K562 (cell line): ENCODE measurements at regions not wholly inside any gene's neighbourhood (a gene's known extent, or its start where the extent isn't known, plus 50 kb on each side); places are given as distances from the start of the nearest gene placed in this dataset.

Source experiments
- ATAC-seq: fragments of 200-7000 bp; cut with Tn5 transposase; 3 replicates; pipeline ENCODE4 v1.9.1; 2020; ENCODE audit warnings: moderate library complexity
- BruUV-seq: library from RNA; stranded (reverse); fragments of 400-500 nt; replicated peaks from 2 replicates; lab custom pipeline; 2021; lab: Mats Ljungman, UMichigan
- CTCF ChIA-PET: fragments of 300-600 bp; formaldehyde crosslinking; extraction: SDS; loops from one replicate; lab custom pipeline; 2021; ENCODE audit warnings: low intra/inter-chr PET ratio; lab: Yijun Ruan, JAX
- POLR2A ChIA-PET: fragments of 300-600, 350-650 bp; sonication (Branson Sonifier 250); formaldehyde crosslinking; extraction: SDS; loops from one replicate; lab custom pipeline; 2021; ENCODE audit warnings: antibody characterized with exemption, inconsistent platforms; lab: Yijun Ruan, JAX
- DNase-seq, 4 experiments: peaks; one replicate each; pipeline versions ENCODE4 v3.0.0 to v3.0.0-alpha.2; 2011 to 2018; ENCODE audit warnings: low spot score in 3 of 4, mixed read lengths in 3 of 4; ENCODE audit errors: extremely low read depth in 1 of 4
- FAIRE-seq: peaks from 2 replicates; lab custom pipeline; 2011; peaks lifted over from hg19 to GRCh38; lab: Jason Lieb, UNC
- H2AFZ ChIP-seq: 2 replicates; pipeline ENCODE4 v1.6.0; 2011; ENCODE audit warnings: low read depth, low read length, control low read depth, inconsistent platforms
- H3K27ac ChIP-seq: fragments of 200-600 bp; 3 replicates; pipeline ENCODE4 v1.8.0; 2011; ENCODE audit warnings: low read depth, mild to moderate bottlenecking, control low read depth, inconsistent platforms, low read length, moderate library complexity, mixed read lengths; ENCODE audit errors: extremely low read depth
- H3K27me3 ChIP-seq, 2 experiments: fragments of 300-600 bp in 1 of 2; 2 replicates in 1 of 2; 3 replicates in 1 of 2; pipeline versions ENCODE4 v1.6.0 to v1.8.0; 2011; ENCODE audit warnings: inconsistent platforms in 2 of 2, low read length in 2 of 2, mild to moderate bottlenecking in 1 of 2, mixed read lengths in 1 of 2, moderate library complexity in 1 of 2; ENCODE audit not compliant: control insufficient read depth in 2 of 2, insufficient read depth in 2 of 2
- H3K36me3 ChIP-seq: fragments of 300-600 bp; 3 replicates; pipeline ENCODE4 v1.8.0; 2011; ENCODE audit warnings: mild to moderate bottlenecking, low read length, inconsistent platforms; ENCODE audit not compliant: control insufficient read depth, insufficient read depth
- H3K4me1 ChIP-seq, 2 experiments: fragments of 200-600 bp in 1 of 2; replicated peaks in 1 of 2; 2 replicates in 1 of 2; 3 replicates in 1 of 2; pipeline versions ENCODE4 v1.5.1 to v1.8.0; 2011; ENCODE audit warnings: inconsistent platforms in 2 of 2, low read length in 2 of 2, mild to moderate bottlenecking in 1 of 2, mixed read lengths in 1 of 2, moderate library complexity in 1 of 2; ENCODE audit not compliant: control insufficient read depth in 2 of 2, insufficient read depth in 2 of 2
- H3K4me2 ChIP-seq: 2 replicates; pipeline ENCODE4 v1.6.1; 2011; ENCODE audit warnings: low read length, control low read depth, inconsistent platforms, mixed read lengths; ENCODE audit not compliant: insufficient read depth
- H3K4me3 ChIP-seq: fragments of 200-600 bp; sonication (generic), shearing (Covaris generic); 2 replicates; pipeline ENCODE4 v1.5.1; 2016; ENCODE audit warnings: control low read depth, inconsistent platforms
- H3K79me2 ChIP-seq: fragments of 200-600 bp; 3 replicates; pipeline ENCODE4 v1.8.0; 2011; ENCODE audit warnings: low read length, inconsistent platforms; ENCODE audit not compliant: control insufficient read depth, insufficient read depth
- H3K9ac ChIP-seq, 2 experiments: 2 replicates each; pipeline versions ENCODE4 v1.6.0 to v1.6.1; 2011; ENCODE audit warnings: low read depth in 2 of 2, low read length in 2 of 2, control low read depth in 1 of 2, inconsistent platforms in 1 of 2, mild to moderate bottlenecking in 1 of 2, mixed read lengths in 1 of 2; ENCODE audit not compliant: insufficient read depth in 1 of 2
- H3K9me1 ChIP-seq: one replicate; pipeline ENCODE4 v1.6.0; 2011; ENCODE audit warnings: inconsistent platforms, mild to moderate bottlenecking, low read length, moderate library complexity; ENCODE audit not compliant: control insufficient read depth, insufficient read depth
- H3K9me3 ChIP-seq: replicated peaks from 2 replicates; pipeline ENCODE4 v1.5.1; 2011; ENCODE audit warnings: low read depth, low read length, inconsistent platforms; ENCODE audit not compliant: control insufficient read depth, insufficient read depth
- H4K20me1 ChIP-seq: replicated peaks from 2 replicates; pipeline ENCODE4 v1.6.1; 2011; ENCODE audit warnings: low read length, inconsistent platforms, mixed read lengths; ENCODE audit not compliant: control insufficient read depth, insufficient read depth
- CHD4 ChIP-seq: fragments of 200-600 bp; sonication (generic); IDR thresholded peaks from 3 replicates; pipeline ENCODE4 v1.6.1; 2012; ENCODE audit warnings: low read depth, mild to moderate bottlenecking, mixed read lengths, low read length, inconsistent platforms; ENCODE audit not compliant: insufficient read depth, insufficient replicate concordance, poor library complexity, severe bottlenecking
- KLF10 ChIP-seq: fragments of 250-450 bp; sonication (Bioruptor Pico); IDR thresholded peaks from 2 replicates; pipeline ENCODE4 v1.6.1; 2021; ENCODE audit warnings: matching md5 sums
- MCM2 ChIP-seq: fragments of 450-650 bp; IDR thresholded peaks from 2 replicates; pipeline ENCODE4 v1.6.1; 2017; ENCODE audit warnings: low read depth, mild to moderate bottlenecking
- ZNF121 ChIP-seq: sonication (generic); formaldehyde crosslinking; conservative IDR thresholded peaks from 2 replicates; pipeline ENCODE4 v1.8.0; 2022; ENCODE audit warnings: missing genetic modification reagents
- ZNF212 ChIP-seq: fragments of 450-650 bp; formaldehyde crosslinking; IDR thresholded peaks from 2 replicates; pipeline ENCODE4 v1.4.0; 2020; ENCODE audit warnings: mild to moderate bottlenecking
- ZNF431 ChIP-seq: sonication (generic); formaldehyde crosslinking; IDR thresholded peaks from 2 replicates; pipeline ENCODE4 v1.8.0; 2022; ENCODE audit warnings: mild to moderate bottlenecking, missing genetic modification reagents
- WGBS: fragments of 100-300 bp; shearing (Covaris generic); methylation state at CpG from one replicate; pipeline ENCODE4 v1.1.6; 2016; ENCODE audit warnings: low coverage, mixed read lengths; ENCODE audit not compliant: insufficient coverage; ENCODE audit errors: missing lambda C conversion rate; 5-methylcytosine and 5-hydroxymethylcytosine counted together
- in situ Hi-C: fragments of 300-500 bp; cut with MboI; formaldehyde crosslinking; loops from 4 replicates; pipeline ENCODE4 v1.15.0; 2018; ENCODE audit warnings: inconsistent platforms, mixed read lengths
- intact Hi-C: fragments of 100-400 bp; cut with micrococcal nuclease; formaldehyde crosslinking; loops from 2 replicates; pipeline ENCODE4 v1.14.2; 2022
- TF ChIP-seq, protein P1 (sequence below): fragments of 250-450 bp; sonication (Bioruptor Pico); IDR thresholded peaks from 2 replicates; pipeline ENCODE4 v1.5.1; 2021; ENCODE audit warnings: mild to moderate bottlenecking

DNA sequence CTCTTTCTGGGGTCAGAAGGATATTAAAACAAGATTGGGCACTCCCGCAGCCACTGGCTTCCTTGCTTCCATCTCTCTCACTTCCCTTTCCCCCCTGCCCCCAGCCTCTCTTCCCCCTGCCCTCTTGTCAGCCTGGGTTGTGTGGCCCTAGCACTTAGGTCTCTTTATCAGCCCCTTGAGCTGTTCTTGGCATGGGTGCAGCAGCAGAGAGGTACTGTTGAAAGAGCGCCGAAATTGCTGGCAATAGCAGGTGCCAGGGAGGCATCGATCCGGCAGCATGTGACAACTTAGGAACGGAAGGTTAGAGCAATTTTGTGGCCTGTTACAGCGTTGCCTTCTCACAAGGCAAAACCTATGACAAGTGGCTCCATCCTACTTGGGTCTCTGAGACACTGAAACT is 333.1 kb upstream of the IGFBP7 start:
- in situ Hi-C loops, result no loop called here
- no TSS peak for BruUV-seq
- H4K20me1 ChIP-seq, result no peaks in the 10 kb centered on the region
- ATAC-seq (no peak), FAIRE-seq (no peak), DNase-seq (no peak)
- ChIA-PET POLR2A (no interaction called here), CTCF (no interaction called here)
- H3K4me3 ChIP-seq, result no peak overlapping the region
- no peaks in the 10 kb centered on the region for H3K4me1 ChIP-seq
- no peaks in the 10 kb centered on the region for H3K9me3 ChIP-seq
- H3K9ac ChIP-seq, result no peak overlapping the region
- no peaks in the 10 kb centered on the region for H3K9me1 ChIP-seq
- 0% methylated on average over 6 of the region's 7 CpGs for WGBS
- no peak overlapping the region for H3K27ac ChIP-seq
- intact Hi-C loops, result no loop called here
- TF ChIP-seq ZNF212 (CRISPR knock-in tag) (no peak), ZNF121 (no peak), MCM2 (no peak), ZNF431 (CRISPR knock-in tag) (no peak), CHD4 (no peak), KLF10 (no peak)
- TF ChIP-seq, protein P1, sequence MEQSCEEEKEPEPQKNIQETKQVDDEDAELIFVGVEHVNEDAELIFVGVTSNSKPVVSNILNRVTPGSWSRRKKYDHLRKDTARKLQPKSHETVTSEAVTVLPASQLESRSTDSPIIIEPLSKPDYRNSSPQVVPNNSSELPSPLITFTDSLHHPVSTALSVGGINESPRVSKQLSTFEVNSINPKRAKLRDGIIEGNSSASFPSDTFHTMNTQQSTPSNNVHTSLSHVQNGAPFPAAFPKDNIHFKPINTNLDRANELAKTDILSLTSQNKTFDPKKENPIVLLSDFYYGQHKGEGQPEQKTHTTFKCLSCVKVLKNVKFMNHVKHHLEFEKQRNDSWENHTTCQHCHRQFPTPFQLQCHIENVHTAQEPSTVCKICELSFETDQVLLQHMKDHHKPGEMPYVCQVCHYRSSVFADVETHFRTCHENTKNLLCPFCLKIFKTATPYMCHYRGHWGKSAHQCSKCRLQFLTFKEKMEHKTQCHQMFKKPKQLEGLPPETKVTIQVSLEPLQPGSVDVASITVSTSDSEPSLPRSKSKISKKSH (CRISPR knock-in tag), result no peak
- no peaks in the 10 kb centered on the region for H3K79me2 ChIP-seq
- no peaks in the 10 kb centered on the region for H3K36me3 ChIP-seq
- H2AFZ ChIP-seq, result no peak overlapping the region
- H3K27me3 ChIP-seq, result no peaks in the 10 kb centered on the region
- H3K4me2 ChIP-seq, result no peak overlapping the region
